T-helper 1 cell treated with Interleukin-12 subunit alpha and Interleukin-12 subunit beta and Interleukin-4 antibody, amounts not matched to agents 30 μg/mL and 1 μg/mL, for 36 hours (primary cell): ENCODE measurements at regions not wholly inside any gene's neighbourhood (a gene's known extent, or its start where the extent isn't known, plus 50 kb on each side); places are given as distances from the start of the nearest gene placed in this dataset.
"Not testable (repeated sequence)": the region's sequence is repeated elsewhere in the genome, so short reads cannot be mapped to it uniquely, and the experiment has no call there.

ENCODE experiments used
- H3K27ac Mint-ChIP-seq: one replicate; pipeline ENCODE4 v1.8.0; 2021; ENCODE audit warnings: mild to moderate bottlenecking, mixed read lengths
- H3K27me3 Mint-ChIP-seq: one replicate; pipeline ENCODE4 v1.8.0; 2021; ENCODE audit warnings: low read depth, mixed read lengths
- H3K36me3 Mint-ChIP-seq: one replicate; pipeline ENCODE4 v1.8.0; 2021; ENCODE audit warnings: low read depth, mixed read lengths
- H3K4me1 Mint-ChIP-seq: one replicate; pipeline ENCODE4 v1.8.0; 2021; ENCODE audit warnings: low read depth, mixed read lengths
- H3K4me3 Mint-ChIP-seq: one replicate; pipeline ENCODE4 v1.8.0; 2021; ENCODE audit warnings: mild to moderate bottlenecking, moderate library complexity, mixed read lengths
- H3K9me3 Mint-ChIP-seq: one replicate; pipeline ENCODE4 v1.8.0; 2021; ENCODE audit warnings: mixed read lengths

- H3K27me3 Mint-ChIP-seq, H3K4me1 Mint-ChIP-seq, H3K36me3 Mint-ChIP-seq, H3K9me3 Mint-ChIP-seq, H3K4me3 Mint-ChIP-seq, H3K27ac Mint-ChIP-seq: not testable (repeated sequence)
These were observed 305.5 kb downstream of the SLITRK5 start for GRCh38 chr13:87976650-87977049.

- H3K4me1 Mint-ChIP-seq = no peaks in the 10 kb centered on the region
- H3K27ac Mint-ChIP-seq = no peak overlapping the region
- no peaks in the 10 kb centered on the region for H3K36me3 Mint-ChIP-seq
- H3K4me3 Mint-ChIP-seq = no peak overlapping the region
- no peaks in the 10 kb centered on the region for H3K27me3 Mint-ChIP-seq
- peaks cover 5% of the 10 kb centered on the region for H3K9me3 Mint-ChIP-seq
These were observed 310.2 kb downstream of the SLITRK5 start for GRCh38 chr13:87981416-87981815.

- Mint-ChIP-seq H3K4me3 (no peak overlapping the region), H3K27ac (no peak overlapping the region), H3K4me1 (no peaks in the 10 kb centered on the region), H3K36me3 (no peaks in the 10 kb centered on the region), H3K27me3 (no peaks in the 10 kb centered on the region), H3K9me3 (peaks cover 5% of the 10 kb centered on the region)
These were observed 311.2 kb downstream of the SLITRK5 start for GRCh38 chr13:87982400-87982799.

GRCh38 chr13:87986639-87987250, 315.6 kb downstream of the SLITRK5 start:
- Mint-ChIP-seq H3K36me3 (no peaks in the 10 kb centered on the region), H3K4me3 (no peak overlapping the region), H3K9me3 (peaks cover 5% of the 10 kb centered on the region), H3K27ac (no peak overlapping the region), H3K4me1 (no peaks in the 10 kb centered on the region), H3K27me3 (no peaks in the 10 kb centered on the region)

GRCh38 chr13:87998081-87998480, 326.9 kb downstream of the SLITRK5 start:
- peaks cover 3% of the 10 kb centered on the region for H3K9me3 Mint-ChIP-seq
- H3K4me1 Mint-ChIP-seq = no peaks in the 10 kb centered on the region
- H3K27ac Mint-ChIP-seq = no peak overlapping the region
- H3K4me3 Mint-ChIP-seq = no peak overlapping the region
- H3K27me3 Mint-ChIP-seq = no peaks in the 10 kb centered on the region
- H3K36me3 Mint-ChIP-seq = no peaks in the 10 kb centered on the region

GRCh38 chr13:87999240-87999700, 328.1 kb downstream of the SLITRK5 start:
- Mint-ChIP-seq H3K27ac (no peak overlapping the region), H3K4me1 (no peaks in the 10 kb centered on the region), H3K9me3 (no peaks in the 10 kb centered on the region), H3K36me3 (no peaks in the 10 kb centered on the region), H3K4me3 (no peak overlapping the region), H3K27me3 (no peaks in the 10 kb centered on the region)

- H3K27me3 Mint-ChIP-seq = no peaks in the 10 kb centered on the region
- H3K9me3 Mint-ChIP-seq = peaks cover 3% of the 10 kb centered on the region
- no peak overlapping the region for H3K27ac Mint-ChIP-seq
- no peak overlapping the region for H3K4me3 Mint-ChIP-seq
- H3K36me3 Mint-ChIP-seq = no peaks in the 10 kb centered on the region
- H3K4me1 Mint-ChIP-seq = no peaks in the 10 kb centered on the region
These were observed 328.6 kb downstream of the SLITRK5 start for GRCh38 chr13:87999788-88000187.

- Mint-ChIP-seq H3K9me3 (peaks cover 4% of the 10 kb centered on the region), H3K4me1 (no peaks in the 10 kb centered on the region), H3K36me3 (no peaks in the 10 kb centered on the region)
These were observed 329.1 kb downstream of the SLITRK5 start for GRCh38 chr13:88000239-88000638.

GRCh38 chr13:88000787-88001186, 329.6 kb downstream of the SLITRK5 start:
- no peak overlapping the region for H3K4me3 Mint-ChIP-seq
- no peaks in the 10 kb centered on the region for H3K4me1 Mint-ChIP-seq
- peaks cover 4% of the 10 kb centered on the region for H3K9me3 Mint-ChIP-seq
- H3K36me3 Mint-ChIP-seq = no peaks in the 10 kb centered on the region
- H3K27me3 Mint-ChIP-seq = no peaks in the 10 kb centered on the region
- H3K27ac Mint-ChIP-seq = no peak overlapping the region

More at GRCh38 chr13:88000239-88000638, 329.1 kb downstream of the SLITRK5 start:
- Mint-ChIP-seq H3K27me3 (no peaks in the 10 kb centered on the region), H3K4me3 (no peak overlapping the region), H3K27ac (no peak overlapping the region)

- no peaks in the 10 kb centered on the region for H3K4me1 Mint-ChIP-seq
- H3K9me3 Mint-ChIP-seq = peaks cover 9% of the 10 kb centered on the region
- H3K36me3 Mint-ChIP-seq = no peaks in the 10 kb centered on the region
- no peaks in the 10 kb centered on the region for H3K27me3 Mint-ChIP-seq
- H3K4me3 Mint-ChIP-seq = no peak overlapping the region
- H3K27ac Mint-ChIP-seq = no peak overlapping the region
These were observed 334.0 kb downstream of the SLITRK5 start for GRCh38 chr13:88005188-88005587.

- H3K9me3 Mint-ChIP-seq = peaks cover 18% of the 10 kb centered on the region
- no peak overlapping the region for H3K4me3 Mint-ChIP-seq
- no peaks in the 10 kb centered on the region for H3K27me3 Mint-ChIP-seq
- H3K27ac Mint-ChIP-seq = no peak overlapping the region
- no peaks in the 10 kb centered on the region for H3K4me1 Mint-ChIP-seq
- no peaks in the 10 kb centered on the region for H3K36me3 Mint-ChIP-seq
These were observed 343.4 kb downstream of the SLITRK5 start for GRCh38 chr13:88014527-88014926.

GRCh38 chr13:88022431-88023208, 351.4 kb downstream of the SLITRK5 start:
- Mint-ChIP-seq H3K27me3 (no peaks in the 10 kb centered on the region), H3K4me1 (no peaks in the 10 kb centered on the region), H3K27ac (no peak overlapping the region), H3K4me3 (no peak overlapping the region), H3K36me3 (no peaks in the 10 kb centered on the region), H3K9me3 (peaks cover 18% of the 10 kb centered on the region)

- H3K36me3 Mint-ChIP-seq = no peaks in the 10 kb centered on the region
- H3K27ac Mint-ChIP-seq = no peak overlapping the region
- no peaks in the 10 kb centered on the region for H3K27me3 Mint-ChIP-seq
- H3K4me3 Mint-ChIP-seq = no peak overlapping the region
- H3K9me3 Mint-ChIP-seq = peaks cover 4% of the 10 kb centered on the region
- no peaks in the 10 kb centered on the region for H3K4me1 Mint-ChIP-seq
These were observed 355.1 kb downstream of the SLITRK5 start for GRCh38 chr13:88026241-88026640.

- Mint-ChIP-seq H3K9me3 (no peaks in the 10 kb centered on the region), H3K4me3 (no peak overlapping the region)
These were observed 360.9 kb downstream of the SLITRK5 start for GRCh38 chr13:88031980-88032559.

GRCh38 chr13:88036205-88036604, 365.0 kb downstream of the SLITRK5 start:
- not testable (repeated sequence) for H3K4me1 Mint-ChIP-seq, H3K9me3 Mint-ChIP-seq, H3K36me3 Mint-ChIP-seq, H3K4me3 Mint-ChIP-seq, H3K27ac Mint-ChIP-seq, H3K27me3 Mint-ChIP-seq

More at GRCh38 chr13:88031980-88032559, 360.9 kb downstream of the SLITRK5 start:
- Mint-ChIP-seq H3K27me3 (no peaks in the 10 kb centered on the region), H3K36me3 (no peaks in the 10 kb centered on the region), H3K27ac (no peak overlapping the region), H3K4me1 (no peaks in the 10 kb centered on the region)
